Ovary (tissue), 3 donors: ENCODE measurements at regions not wholly inside any gene's neighbourhood (a gene's known extent, or its start where the extent isn't known, plus 50 kb on each side); places are given as distances from the start of the nearest gene placed in this dataset.

ENCODE experiments used
- POLR2A ChIP-seq: fragments of 450-650 bp; IDR thresholded peaks from one replicate; pipeline ENCODE4 v1.6.1; 2017; ENCODE audit warnings: antibody characterized with exemption, mild to moderate bottlenecking, moderate library complexity
- TF ChIP-seq, protein P1 (sequence below), 3 donors: fragments of 450-650 bp in 2 of 3; fragments of 200-600 bp in 1 of 3; IDR thresholded peaks; one replicate each; pipeline versions ENCODE4 v1.5.1 to v1.8.0; 2016 to 2022; ENCODE audit warnings: antibody characterized with exemption in 3 of 3, mild to moderate bottlenecking in 1 of 3
- donor health status: DM: no; HTN: no; CAD: no.

DNA sequence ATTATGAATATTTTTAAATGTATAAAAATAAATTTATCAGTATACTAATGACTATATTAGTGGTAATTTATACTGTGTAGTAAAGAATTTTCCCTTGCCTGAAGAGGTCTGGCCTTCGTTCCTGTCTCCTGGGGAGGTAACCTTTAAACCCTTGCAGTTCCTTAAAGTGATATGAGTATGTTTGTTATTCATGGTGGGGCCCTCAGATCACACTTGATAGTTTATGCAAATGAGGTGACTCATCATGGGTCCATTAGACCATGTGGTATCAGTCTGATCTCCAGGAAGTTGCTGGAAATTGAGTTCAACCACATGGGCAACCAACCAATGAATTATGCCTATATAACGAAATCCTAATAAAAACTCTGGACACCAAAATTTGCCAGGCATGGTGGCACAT is 904.1 kb downstream of the RPA4 start:
- TF ChIP-seq, protein P1, sequence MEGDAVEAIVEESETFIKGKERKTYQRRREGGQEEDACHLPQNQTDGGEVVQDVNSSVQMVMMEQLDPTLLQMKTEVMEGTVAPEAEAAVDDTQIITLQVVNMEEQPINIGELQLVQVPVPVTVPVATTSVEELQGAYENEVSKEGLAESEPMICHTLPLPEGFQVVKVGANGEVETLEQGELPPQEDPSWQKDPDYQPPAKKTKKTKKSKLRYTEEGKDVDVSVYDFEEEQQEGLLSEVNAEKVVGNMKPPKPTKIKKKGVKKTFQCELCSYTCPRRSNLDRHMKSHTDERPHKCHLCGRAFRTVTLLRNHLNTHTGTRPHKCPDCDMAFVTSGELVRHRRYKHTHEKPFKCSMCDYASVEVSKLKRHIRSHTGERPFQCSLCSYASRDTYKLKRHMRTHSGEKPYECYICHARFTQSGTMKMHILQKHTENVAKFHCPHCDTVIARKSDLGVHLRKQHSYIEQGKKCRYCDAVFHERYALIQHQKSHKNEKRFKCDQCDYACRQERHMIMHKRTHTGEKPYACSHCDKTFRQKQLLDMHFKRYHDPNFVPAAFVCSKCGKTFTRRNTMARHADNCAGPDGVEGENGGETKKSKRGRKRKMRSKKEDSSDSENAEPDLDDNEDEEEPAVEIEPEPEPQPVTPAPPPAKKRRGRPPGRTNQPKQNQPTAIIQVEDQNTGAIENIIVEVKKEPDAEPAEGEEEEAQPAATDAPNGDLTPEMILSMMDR (IDR thresholded peaks at IDR 0.05) = no peak
- TF ChIP-seq POLR2A = no peak
